Endothelial cell of umbilical vein (primary cell): ENCODE measurements at regions not wholly inside any gene's neighbourhood (a gene's known extent, or its start where the extent isn't known, plus 50 kb on each side); places are given as distances from the start of the nearest gene placed in this dataset.
A peak's percentile ranks its signal among the peaks of the same experiment; 100 is the strongest.

ENCODE experiments used
- BruUV-seq: library from RNA; stranded (reverse); fragments of 400-500 nt; replicated peaks from 2 replicates; lab custom pipeline; 2021; lab: Mats Ljungman, UMichigan
- CTCF ChIA-PET: fragments of 300-600, 350-600 bp; sonication (Branson Sonifier 250); formaldehyde crosslinking; loops from one replicate; lab custom pipeline; 2021; ENCODE audit warnings: antibody characterized with exemption, inconsistent platforms; lab: Charles Lee
- POLR2A ChIA-PET: fragments of 300-600, 350-600 bp; sonication (Branson Sonifier 250); formaldehyde crosslinking; loops from one replicate; lab custom pipeline; 2021; ENCODE audit warnings: antibody characterized with exemption, inconsistent platforms; lab: Charles Lee
- DNase-seq: peaks from one replicate; pipeline ENCODE4 v3.0.0-alpha.2; 2011; ENCODE audit warnings: low read depth, low spot score
- FAIRE-seq: peaks from 2 replicates; lab custom pipeline; 2011; peaks lifted over from hg19 to GRCh38; lab: Jason Lieb, UNC
- H2AFZ ChIP-seq: 2 replicates; pipeline ENCODE4 v1.6.0; 2012; ENCODE audit warnings: low read depth, low read length, control low read depth, inconsistent platforms
- H3K27ac ChIP-seq: 2 replicates; pipeline ENCODE4 v1.5.1; 2011; ENCODE audit warnings: low read depth, mild to moderate bottlenecking, control low read depth, low read length, moderate library complexity; ENCODE audit not compliant: insufficient read depth
- H3K27me3 ChIP-seq, 2 experiments: 2 replicates each; pipeline versions ENCODE4 v1.6.0 to v1.6.1; 2011; ENCODE audit warnings: low read length in 2 of 2, mixed read lengths in 1 of 2; ENCODE audit not compliant: control insufficient read depth in 2 of 2, insufficient read depth in 2 of 2
- H3K36me3 ChIP-seq, 2 experiments: 2 replicates in 1 of 2; 3 replicates in 1 of 2; pipeline ENCODE4 v1.5.1; 2011; ENCODE audit warnings: low read length in 2 of 2, mild to moderate bottlenecking in 1 of 2, moderate library complexity in 1 of 2; ENCODE audit not compliant: control insufficient read depth in 2 of 2, insufficient read depth in 2 of 2; ENCODE audit errors: extremely low read depth in 1 of 2
- H3K4me1 ChIP-seq: 3 replicates; pipeline ENCODE4 v1.5.1; 2011; ENCODE audit warnings: mild to moderate bottlenecking, low read length; ENCODE audit not compliant: control insufficient read depth, insufficient read depth; ENCODE audit errors: extremely low read depth
- H3K4me2 ChIP-seq: 2 replicates; pipeline ENCODE4 v1.6.1; 2011; ENCODE audit warnings: low read length, control low read depth, mixed read lengths; ENCODE audit not compliant: insufficient read depth
- H3K4me3 ChIP-seq, 3 experiments: fragments of 200-600 bp in 1 of 3; sonication (generic), shearing (Covaris generic) in 1 of 3; replicated peaks in 1 of 3; 2 replicates each; pipeline ENCODE4 v1.5.1; 2011 to 2016; ENCODE audit warnings: control low read depth in 3 of 3, low read length in 3 of 3, mild to moderate bottlenecking in 2 of 3, inconsistent platforms in 1 of 3, low read depth in 1 of 3, moderate library complexity in 1 of 3; ENCODE audit not compliant: insufficient read depth in 1 of 3
- H3K79me2 ChIP-seq: 2 replicates; pipeline ENCODE4 v1.6.0; 2012; ENCODE audit warnings: low read length, inconsistent platforms; ENCODE audit not compliant: control insufficient read depth, insufficient read depth
- H3K9ac ChIP-seq: replicated peaks from 2 replicates; pipeline ENCODE3; 2011; ENCODE audit warnings: low read length, control low read depth; ENCODE audit not compliant: insufficient read depth; ENCODE audit errors: extremely low read depth
- H3K9me1 ChIP-seq: replicated peaks from 3 replicates; pipeline ENCODE4 v1.6.0; 2011; ENCODE audit warnings: mild to moderate bottlenecking, low read length; ENCODE audit not compliant: control insufficient read depth, insufficient read depth; ENCODE audit errors: extremely low read depth
- H3K9me3 ChIP-seq: replicated peaks from 2 replicates; pipeline ENCODE4 v1.5.1; 2012; ENCODE audit warnings: low read length, inconsistent platforms; ENCODE audit not compliant: control insufficient read depth, insufficient read depth
- H4K20me1 ChIP-seq: replicated peaks from 2 replicates; pipeline ENCODE3; 2011; ENCODE audit warnings: mild to moderate bottlenecking, low read length; ENCODE audit not compliant: control insufficient read depth, insufficient read depth; ENCODE audit errors: extremely low read depth
- CTCF ChIP-seq, 2 donors: IDR thresholded peaks; 1 replicate in 1 of 2; 2 replicates in 1 of 2; pipeline ENCODE4 v1.5.1; 2011; ENCODE audit warnings: low read length in 2 of 2, mild to moderate bottlenecking in 2 of 2, moderate library complexity in 2 of 2, control low read depth in 1 of 2, inconsistent platforms in 1 of 2, low read depth in 1 of 2; ENCODE audit not compliant: insufficient read depth in 1 of 2; ENCODE audit errors: extremely low read depth in 1 of 2
- EZH2 ChIP-seq: IDR thresholded peaks from 2 replicates; pipeline ENCODE4 v1.6.1; 2012; ENCODE audit warnings: borderline replicate concordance, low read depth, mild to moderate bottlenecking, moderate library complexity, low read length, inconsistent platforms; ENCODE audit not compliant: severe bottlenecking
- FOS ChIP-seq: IDR thresholded peaks from 2 replicates; pipeline ENCODE4 v1.6.1; 2011; ENCODE audit warnings: mild to moderate bottlenecking, low read length, moderate library complexity, borderline replicate concordance; ENCODE audit not compliant: insufficient read depth
- GATA2 ChIP-seq: IDR thresholded peaks from 2 replicates; pipeline ENCODE4 v1.7.0; 2011; ENCODE audit warnings: low read depth, mild to moderate bottlenecking, moderate library complexity, mixed read lengths, low read length; ENCODE audit not compliant: insufficient read length, insufficient read depth
- JUN ChIP-seq: IDR thresholded peaks from 2 replicates; pipeline ENCODE4 v1.6.1; 2011; ENCODE audit warnings: borderline replicate concordance, low read depth; ENCODE audit not compliant: insufficient read length, insufficient read depth
- MAX ChIP-seq: IDR thresholded peaks from 2 replicates; pipeline ENCODE4 v1.6.1; 2011; ENCODE audit not compliant: insufficient read depth, insufficient read length
- MYC ChIP-seq: IDR thresholded peaks from one replicate; pipeline ENCODE4 v1.6.1; 2011; ENCODE audit warnings: mild to moderate bottlenecking, low read depth, low read length
- POLR2A ChIP-seq: IDR thresholded peaks from 2 replicates; pipeline ENCODE4 v1.6.1; 2012; ENCODE audit warnings: low read depth, mild to moderate bottlenecking, control low read depth, low read length
- POLR2AphosphoS5 ChIP-seq: IDR thresholded peaks from 2 replicates; pipeline ENCODE4 v1.6.1; 2012; ENCODE audit warnings: low read depth, mild to moderate bottlenecking, control low read depth, low read length, moderate library complexity; ENCODE audit not compliant: insufficient read depth
- dilution Hi-C: fragments of 300-500 bp; cut with MboI; formaldehyde crosslinking; loops from one replicate; pipeline ENCODE4 v1.15.0; 2019; ENCODE audit warnings: low sequenced_read_pairs; ENCODE audit not compliant: extremely low pct_ligation_motif_present
- intact Hi-C: fragments of 100-400 bp; cut with micrococcal nuclease; formaldehyde crosslinking; loops from one replicate; pipeline ENCODE4 v1.10.0; 2022

GRCh38 chr6:76592566-76592965, 520.1 kb upstream of the IMPG1 start:
- CTCF ChIA-PET, result no interaction called here
- no TSS peak for BruUV-seq
- peak; percentile 38 for DNase-seq

More at GRCh38 chr6:76592566-76592965, 520.1 kb upstream of the IMPG1 start:
- POLR2A ChIA-PET, result no interaction called here
- Histone ChIP-seq H3K4me2 (no peak overlapping the region), H4K20me1 (no peaks in the 10 kb centered on the region), H3K27ac (no peak overlapping the region), H3K9me3 (no peaks in the 10 kb centered on the region), H2AFZ (no peak overlapping the region), H3K9ac (no peak overlapping the region), H3K9me1 (no peaks in the 10 kb centered on the region), H3K36me3 (no peaks in the 10 kb centered on the region), H3K79me2 (no peaks in the 10 kb centered on the region), H3K27me3 (no peaks in the 10 kb centered on the region), H3K4me1 (peaks cover 4% of the 10 kb centered on the region), H3K4me3 (no peak overlapping the region)
- dilution Hi-C loops (no loop called here), intact Hi-C loops (no loop called here)
- FAIRE-seq, result no peak
- TF ChIP-seq POLR2A (no peak), GATA2 (no peak), JUN (no peak), POLR2AphosphoS5 (no peak), FOS (no peak), MYC (no peak), CTCF (IDR thresholded peaks at IDR 0.05; ENCODE audit: extremely low read depth in 1 of 2, insufficient read depth in 1 of 2, low read depth in 1 of 2, low read length in 2 of 2) (no peak), EZH2 (no peak), MAX (no peak)
